ENCODE measurements at regions not wholly inside any gene's neighbourhood (a gene's known extent, or its start where the extent isn't known, plus 50 kb on each side); places are given as distances from the start of the nearest gene placed in this dataset.

DNA sequence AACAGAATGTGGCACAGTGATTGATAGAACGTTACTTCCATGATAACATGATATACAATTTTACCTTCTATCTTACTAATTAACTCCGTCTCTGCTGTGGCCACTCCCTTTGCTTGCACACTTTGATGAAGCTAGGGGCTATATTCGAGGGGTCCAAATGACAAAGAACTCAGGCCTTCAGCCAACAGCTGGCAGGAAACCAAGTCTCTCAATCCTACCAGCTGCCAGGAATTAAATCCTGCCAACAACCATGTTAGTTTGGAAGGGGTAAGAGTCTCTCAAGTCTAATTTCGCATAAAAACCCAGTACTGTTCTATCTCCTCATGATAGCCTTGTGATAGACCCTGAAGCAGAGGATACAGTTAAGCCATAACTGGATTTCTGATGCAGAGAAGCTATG, 1122.9 kb upstream of the PCDH10 start:
- Histone ChIP-seq H3K9me3 (no peaks in the 10 kb centered on the region), H3K27ac (no peak overlapping the region), H3K4me1 (no peaks in the 10 kb centered on the region), H3K27me3 (no peaks in the 10 kb centered on the region), H3K4me3 (no peak overlapping the region), H3K36me3 (no peaks in the 10 kb centered on the region)
- intact Hi-C loops (cut with DNase I; ENCODE audit: low total_unique reads): no loop called here
- no peak for TF ChIP-seq POLR2A (IDR thresholded peaks at IDR 0.05)
- TF ChIP-seq CTCF (IDR thresholded peaks at IDR 0.05): no peak
- TF ChIP-seq POLR2AphosphoS5 (IDR thresholded peaks at IDR 0.05): no peak
- DNase-seq (ENCODE audit: low spot score in 2 of 2): no peak

GRCh38 chr4:132026816-132027215, 1122.3 kb upstream of the PCDH10 start:
- intact Hi-C loops (cut with DNase I; ENCODE audit: low total_unique reads): no loop called here
- no peak overlapping the region for H3K4me3 ChIP-seq
- no peaks in the 10 kb centered on the region for H3K27me3 ChIP-seq
- TF ChIP-seq POLR2AphosphoS5 (IDR thresholded peaks at IDR 0.05) (no peak), POLR2A (IDR thresholded peaks at IDR 0.05) (no peak), CTCF (IDR thresholded peaks at IDR 0.05) (no peak)
- H3K9me3 ChIP-seq: no peaks in the 10 kb centered on the region
- H3K36me3 ChIP-seq: no peaks in the 10 kb centered on the region
- H3K4me1 ChIP-seq: no peaks in the 10 kb centered on the region
- no peak for DNase-seq (ENCODE audit: low spot score in 2 of 2)
- no peak overlapping the region for H3K27ac ChIP-seq

DNA sequence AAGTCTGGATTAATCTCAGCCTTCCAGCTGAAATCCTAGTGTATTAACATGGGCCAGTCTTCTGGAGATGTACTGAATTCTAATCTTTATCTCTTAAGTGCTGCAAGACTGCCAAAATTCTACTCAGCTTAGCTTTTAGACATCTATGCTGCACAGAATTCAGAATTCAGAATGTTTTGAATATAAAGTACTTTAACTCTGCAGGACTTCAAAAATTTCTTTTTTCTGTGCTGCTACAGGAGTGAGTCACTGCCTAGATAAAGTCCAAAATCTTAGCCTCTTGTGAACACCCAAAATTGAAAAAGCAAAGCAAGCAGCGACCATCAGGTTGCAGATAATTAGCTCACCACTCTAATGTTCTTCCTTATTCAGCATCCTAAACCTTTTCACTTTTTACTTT, 1092.6 kb upstream of the PCDH10 start:
- Histone ChIP-seq H3K27ac (no peak overlapping the region), H3K36me3 (no peaks in the 10 kb centered on the region), H3K27me3 (no peaks in the 10 kb centered on the region), H3K4me1 (no peaks in the 10 kb centered on the region), H3K9me3 (peaks cover 0 to 4% of the 10 kb centered on the region in 2 donors), H3K4me3 (no peak overlapping the region)
- DNase-seq (ENCODE audit: low spot score in 2 of 2): no peak
- TF ChIP-seq CTCF (IDR thresholded peaks at IDR 0.05) (no peak), POLR2AphosphoS5 (IDR thresholded peaks at IDR 0.05) (no peak), POLR2A (IDR thresholded peaks at IDR 0.05) (no peak)
- intact Hi-C loops (cut with DNase I; ENCODE audit: low total_unique reads): no loop called here

- Histone ChIP-seq H3K36me3 (no peaks in the 10 kb centered on the region), H3K27me3 (no peaks in the 10 kb centered on the region), H3K27ac (no peak overlapping the region), H3K4me3 (no peak overlapping the region), H3K4me1 (no peaks in the 10 kb centered on the region), H3K9me3 (peaks cover 11 to 14% of the 10 kb centered on the region in 2 donors)
- DNase-seq (ENCODE audit: low spot score in 2 of 2): no peak
- intact Hi-C loops (cut with DNase I; ENCODE audit: low total_unique reads): no loop called here
- TF ChIP-seq POLR2AphosphoS5 (IDR thresholded peaks at IDR 0.05): no peak
- TF ChIP-seq CTCF (IDR thresholded peaks at IDR 0.05): no peak
- no peak for TF ChIP-seq POLR2A (IDR thresholded peaks at IDR 0.05)
Measured at GRCh38 chr4:132059227-132059626, 1089.9 kb upstream of the PCDH10 start.

DNA sequence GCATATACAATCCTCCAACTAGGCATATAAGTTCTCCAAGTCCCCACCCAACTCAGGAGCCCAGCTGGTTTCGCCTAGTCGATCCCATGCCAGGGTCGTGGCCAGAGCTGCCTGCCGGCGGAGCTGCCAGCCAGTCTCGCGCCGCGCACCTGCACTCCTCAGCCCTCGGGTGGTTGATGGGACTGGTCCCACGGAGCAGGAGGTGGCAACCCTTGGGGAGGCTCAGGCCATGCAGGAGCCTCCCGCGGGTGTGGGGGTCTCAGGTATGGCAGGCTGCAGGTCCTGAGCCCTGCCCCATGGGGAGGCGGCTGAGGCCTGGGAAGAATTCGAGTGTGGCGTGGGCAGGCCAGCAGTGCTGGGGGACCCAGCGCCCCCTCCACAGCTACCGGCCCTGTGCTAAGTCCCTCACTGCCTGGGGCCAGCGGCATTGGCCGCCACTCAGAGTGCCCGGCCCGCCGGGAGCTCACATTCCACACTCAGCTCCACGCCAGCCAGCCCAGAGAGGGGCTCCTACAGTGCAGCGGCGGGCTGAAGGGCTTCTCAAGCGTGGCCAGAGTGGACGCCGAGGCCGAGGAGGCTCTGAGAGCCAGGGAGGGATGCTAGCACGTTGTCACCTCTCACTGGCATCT, 1086.4 kb upstream of the PCDH10 start:
- no peaks in the 10 kb centered on the region for H3K27me3 ChIP-seq
- H3K4me1 ChIP-seq: no peaks in the 10 kb centered on the region
- H3K9me3 ChIP-seq: peaks cover 11 to 14% of the 10 kb centered on the region in 2 donors
- H3K36me3 ChIP-seq: no peaks in the 10 kb centered on the region
- intact Hi-C loops (cut with DNase I; ENCODE audit: low total_unique reads): loop anchor here (10.0 kb wide), 1 partner anchor 58 kb away; no protein-coding TSS in a partner anchor
- DNase-seq (ENCODE audit: low spot score in 2 of 2): no peak
- no peak overlapping the region for H3K4me3 ChIP-seq
- TF ChIP-seq POLR2A (IDR thresholded peaks at IDR 0.05) (no peak), CTCF (IDR thresholded peaks at IDR 0.05) (no peak)
- H3K27ac ChIP-seq: no peak overlapping the region

All from breast epithelium (tissue), 4 donors.